Esophagus mucosa (tissue), 1 donor: ENCODE measurements at regions not wholly inside any gene's neighbourhood (a gene's known extent, or its start where the extent isn't known, plus 50 kb on each side); places are given as distances from the start of the nearest gene placed in this dataset.

Source experiments
- ATAC-seq: fragments of 200-7000 bp; cut with Tn5 transposase; one replicate; pipeline ENCODE4 v1.9.1; 2020
- donor health status: DM: yes; HTN: yes; CAD: no.

DNA sequence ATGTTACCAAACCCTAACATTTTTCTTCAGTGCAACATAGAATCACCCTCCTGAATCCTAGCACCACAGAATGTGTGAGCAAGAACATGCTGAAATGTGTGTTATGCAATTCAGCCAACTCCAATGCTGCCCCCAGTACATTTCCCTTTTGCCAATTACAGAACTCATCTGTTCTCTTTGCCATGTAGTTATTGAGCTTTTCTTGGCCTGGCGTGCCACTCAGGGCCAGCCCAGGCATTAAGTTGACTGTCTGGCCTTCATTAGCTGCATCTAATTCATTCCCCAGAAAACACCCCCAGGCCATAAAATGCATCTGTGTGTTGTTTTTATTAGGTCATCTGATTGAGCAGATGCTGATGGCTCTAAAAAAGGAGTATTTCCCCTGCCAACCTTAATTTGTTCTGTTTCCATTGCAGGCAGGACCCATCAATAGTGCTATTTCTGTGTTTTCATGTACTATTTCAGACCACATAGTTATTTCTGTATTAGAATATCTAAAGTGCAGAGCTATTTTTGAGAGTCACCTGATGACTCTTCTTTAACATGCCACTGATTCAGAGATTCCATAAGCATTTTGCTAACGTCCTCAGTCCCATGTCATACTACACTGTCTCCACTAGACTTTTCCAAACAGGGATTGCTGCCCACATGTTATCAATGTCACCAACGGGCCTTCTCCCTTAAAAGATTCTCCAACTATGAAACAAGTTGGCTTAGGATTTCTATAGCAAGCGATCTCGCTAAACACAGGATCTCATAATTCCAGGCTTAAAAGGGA, 969.7 kb downstream of the CDH11 start:
- no peak for ATAC-seq

DNA sequence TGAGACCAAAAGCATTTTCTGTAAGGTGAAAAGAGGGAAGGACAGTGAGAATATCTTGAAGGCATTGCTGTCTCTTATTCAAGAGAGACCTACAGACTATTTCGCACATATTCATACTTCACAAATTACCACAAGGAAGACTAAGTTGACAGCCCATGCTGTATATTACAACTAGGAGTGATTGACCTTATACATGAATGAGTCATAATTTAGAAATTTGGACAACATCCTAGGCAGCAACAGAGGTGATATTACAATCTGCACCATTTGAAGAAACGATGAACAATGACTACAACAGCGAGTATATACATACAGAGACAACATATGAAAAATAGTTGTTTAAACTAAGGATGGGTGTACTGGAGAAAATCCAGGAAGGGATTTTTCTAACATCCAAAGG, 971.7 kb downstream of the CDH11 start:
- ATAC-seq: no peak

DNA sequence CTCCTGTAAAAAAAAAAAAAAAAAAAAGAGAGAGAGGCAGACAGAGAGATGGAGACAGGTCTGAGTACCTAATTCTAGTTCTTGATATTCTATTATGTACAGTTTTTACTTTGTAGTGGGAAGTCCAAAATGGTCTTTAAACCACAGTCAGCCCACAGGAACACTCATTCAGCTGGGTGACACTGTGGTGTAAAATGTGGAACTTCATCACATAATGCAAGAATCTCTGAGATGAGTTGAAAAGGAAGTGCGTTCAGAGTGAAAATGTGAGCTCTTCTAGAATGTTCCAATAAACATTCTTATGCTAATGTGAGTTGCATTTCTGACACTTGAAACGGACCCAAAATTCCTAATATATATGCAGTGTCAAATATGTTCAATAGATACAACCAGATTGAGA, 972.1 kb downstream of the CDH11 start:
- no peak for ATAC-seq

DNA sequence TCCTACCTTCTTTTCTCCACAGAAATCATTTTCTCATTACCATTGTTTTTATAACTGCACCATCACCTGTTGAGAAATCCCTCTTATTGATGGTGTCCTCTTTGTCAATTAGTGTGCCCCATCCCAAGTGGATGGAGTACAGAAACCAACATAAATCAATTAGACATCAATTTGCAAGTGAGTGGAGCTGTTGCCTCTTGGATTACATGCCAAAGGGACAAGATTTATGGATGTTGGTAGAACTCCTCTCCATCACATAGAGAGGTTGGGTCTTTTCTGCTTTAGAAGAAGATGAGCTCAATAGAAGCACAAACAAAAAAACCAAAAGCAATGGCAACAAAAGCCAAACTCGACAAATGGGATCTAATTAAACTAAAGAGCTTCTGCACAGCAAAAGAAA, 973.5 kb downstream of the CDH11 start:
- no peak for ATAC-seq

DNA sequence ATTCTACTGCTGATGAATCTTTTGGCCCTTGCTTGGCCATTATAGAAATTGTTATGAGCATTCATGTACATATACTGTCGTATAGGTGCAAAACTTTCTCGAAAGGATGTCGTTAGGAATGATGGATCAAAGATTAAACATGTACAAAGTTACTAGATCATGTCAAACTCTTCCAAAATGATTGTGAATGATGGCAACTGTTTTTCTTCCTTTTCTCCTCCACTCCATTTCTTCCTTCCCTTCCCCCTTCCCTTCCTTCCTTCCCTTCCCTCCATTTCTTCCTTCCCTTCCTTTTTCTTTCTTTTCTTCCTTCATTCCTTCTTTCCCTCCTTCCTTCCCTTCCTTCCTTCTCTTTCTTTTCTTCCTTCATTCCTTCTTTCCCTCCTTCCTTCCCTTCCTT, 973.9 kb downstream of the CDH11 start:
- ATAC-seq: no peak

DNA sequence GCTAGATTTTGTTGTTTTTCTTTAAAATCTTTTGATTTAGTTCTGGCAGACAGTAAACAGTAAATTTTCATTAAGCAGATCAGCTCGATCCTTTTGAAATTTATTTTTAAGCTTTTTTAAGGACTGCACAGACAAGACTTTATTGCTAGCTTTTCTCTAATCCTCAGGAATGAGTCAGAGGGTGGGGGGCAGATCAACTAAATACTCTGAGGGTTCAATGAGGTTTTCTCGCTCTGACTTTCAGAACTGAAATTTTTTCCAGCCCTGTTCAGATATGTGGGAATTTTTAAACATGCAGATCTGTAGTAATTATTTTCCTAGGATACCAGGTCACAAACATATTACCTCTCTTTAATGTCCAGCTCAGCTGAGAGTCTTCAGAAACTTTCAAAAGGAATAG, 977.2 kb downstream of the CDH11 start:
- ATAC-seq: no peak

DNA sequence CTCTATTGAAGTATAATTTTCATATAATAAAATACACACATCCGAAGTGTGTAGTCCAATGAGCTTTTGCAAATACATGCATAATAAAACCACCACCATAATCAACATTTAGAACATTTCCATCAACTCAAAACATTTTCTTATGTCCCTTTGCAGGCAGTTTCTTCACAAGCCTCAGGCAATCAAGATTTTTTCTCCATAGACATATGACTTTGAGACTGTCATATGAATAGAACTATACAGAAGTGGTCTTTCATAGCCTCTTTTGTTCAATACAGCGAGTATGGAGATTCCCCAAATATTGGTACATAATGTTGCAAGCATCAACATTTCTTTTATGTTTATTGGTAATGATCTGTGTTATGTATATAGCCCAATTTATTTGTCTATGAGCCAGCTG, 983.2 kb downstream of the CDH11 start:
- ATAC-seq: no peak

DNA sequence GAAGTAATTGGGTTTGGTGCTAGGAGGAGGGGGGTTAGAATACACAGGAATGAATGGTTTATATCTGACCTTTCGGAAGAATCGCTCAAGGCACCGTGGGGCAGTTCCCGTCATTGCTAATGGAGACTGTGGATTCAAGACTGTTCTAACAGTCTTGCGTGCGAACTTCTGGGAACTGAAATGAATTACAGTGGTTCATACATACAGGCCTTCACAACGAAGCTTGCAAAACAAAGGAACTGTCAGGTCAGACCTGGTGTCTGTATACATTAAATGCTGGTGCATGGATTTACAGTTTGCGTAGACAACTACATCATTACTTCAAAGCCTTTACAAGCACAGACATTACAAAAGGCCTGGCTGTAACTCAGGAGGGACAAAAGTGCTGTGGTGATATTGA, 983.9 kb downstream of the CDH11 start:
- no peak for ATAC-seq

DNA sequence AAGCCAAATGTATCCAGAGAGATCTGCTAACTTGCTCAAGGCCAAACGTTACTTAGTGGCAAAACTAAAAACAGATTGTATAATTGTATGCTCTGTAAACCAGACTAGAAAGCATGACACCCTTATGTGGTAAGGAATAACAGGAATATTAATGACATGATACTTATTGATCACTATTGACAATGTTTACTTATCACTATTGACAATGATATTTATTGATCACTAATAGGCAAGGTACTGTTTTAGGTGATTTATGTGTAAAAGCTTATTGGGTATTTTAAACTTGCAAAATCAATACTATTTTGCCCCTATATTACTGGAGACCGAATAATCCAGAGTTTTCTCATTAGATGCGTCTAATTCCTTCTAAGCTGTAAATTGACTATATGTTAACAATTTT, 985.1 kb downstream of the CDH11 start:
- no peak for ATAC-seq

DNA sequence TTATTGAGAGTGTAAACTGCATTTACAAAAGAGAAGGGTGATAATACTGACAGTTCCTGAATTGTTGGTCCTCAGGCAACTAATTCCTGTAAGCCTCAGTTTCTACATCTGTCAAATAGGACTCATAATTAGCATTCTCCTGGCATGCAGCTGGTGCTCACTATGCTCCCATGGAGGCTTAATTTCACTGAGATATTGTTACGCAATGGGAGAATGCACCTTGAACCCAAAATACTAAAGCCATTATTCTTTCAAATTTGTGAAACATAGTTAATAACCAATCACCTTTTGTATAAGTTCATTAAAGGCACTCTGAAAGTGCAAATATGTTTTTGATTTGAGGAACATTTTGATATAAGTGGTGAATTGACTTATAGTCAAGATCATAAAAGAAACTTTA, 985.5 kb downstream of the CDH11 start:
- no peak for ATAC-seq

DNA sequence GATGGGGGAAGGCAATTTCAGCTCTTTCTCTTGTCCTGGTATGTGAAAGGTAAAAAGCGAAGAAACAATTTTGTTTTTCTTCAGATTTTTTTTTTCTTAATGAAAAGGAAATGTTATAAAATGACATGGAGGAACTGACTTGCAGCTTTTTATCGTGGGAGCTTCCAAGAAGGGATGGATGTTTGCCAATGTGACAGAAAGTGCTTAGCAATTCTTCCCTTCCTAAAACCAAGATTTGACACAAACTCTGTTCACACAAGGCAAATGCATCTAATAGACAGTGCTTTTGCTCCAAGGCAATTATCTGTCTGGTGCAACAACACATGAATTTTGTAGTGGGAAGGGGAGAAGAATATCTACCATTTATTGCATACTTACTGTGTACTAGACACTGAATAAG, 988.5 kb downstream of the CDH11 start:
- ATAC-seq: no peak

DNA sequence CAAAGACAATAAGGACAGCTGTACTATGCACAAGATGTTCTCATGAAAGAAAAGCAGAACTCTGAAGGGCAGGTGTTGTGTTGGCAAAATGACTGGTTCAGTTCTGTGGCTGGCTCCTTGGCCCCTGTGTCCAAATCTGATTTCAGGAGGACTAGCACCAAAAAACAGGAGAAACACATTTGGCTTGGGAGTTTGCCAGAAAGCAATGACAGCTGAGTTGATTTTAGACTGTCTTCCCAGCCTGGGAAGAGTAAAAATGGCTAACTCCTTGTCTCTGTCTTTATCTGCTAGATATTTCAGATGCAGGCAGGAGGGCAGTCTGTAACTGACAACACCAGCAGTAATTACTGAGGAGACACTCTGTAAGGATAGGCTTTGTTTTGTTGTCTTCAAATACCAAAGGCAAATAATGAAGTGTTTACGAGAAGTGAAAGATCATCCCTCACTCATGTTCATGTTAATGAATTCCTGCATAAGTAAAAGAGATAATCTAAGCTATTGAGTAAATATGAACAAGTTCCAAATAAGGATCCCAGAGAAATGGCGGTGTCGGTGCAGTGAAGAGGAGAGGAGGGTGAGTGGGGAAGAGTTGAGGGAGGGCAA, 989.0 kb downstream of the CDH11 start:
- no peak for ATAC-seq

DNA sequence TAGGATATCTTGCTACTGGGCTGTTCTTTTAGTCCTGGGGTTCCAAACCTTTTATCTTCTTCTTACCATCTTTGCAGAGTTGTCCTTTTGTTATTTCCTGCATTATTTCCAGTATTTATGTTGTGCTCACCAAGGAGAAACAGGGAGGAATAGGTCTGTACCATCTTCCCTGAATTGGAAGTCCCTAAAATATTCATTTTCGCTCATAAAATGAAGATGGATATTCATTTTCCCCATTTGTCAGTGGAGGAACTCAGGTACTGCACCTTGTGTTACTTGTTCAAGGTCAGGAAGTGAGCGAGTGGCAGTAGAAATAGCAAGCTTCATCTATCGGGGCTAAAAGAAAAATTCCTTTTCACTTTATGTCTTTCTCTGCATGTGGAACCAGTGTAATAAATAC, 989.7 kb downstream of the CDH11 start:
- ATAC-seq: no peak

DNA sequence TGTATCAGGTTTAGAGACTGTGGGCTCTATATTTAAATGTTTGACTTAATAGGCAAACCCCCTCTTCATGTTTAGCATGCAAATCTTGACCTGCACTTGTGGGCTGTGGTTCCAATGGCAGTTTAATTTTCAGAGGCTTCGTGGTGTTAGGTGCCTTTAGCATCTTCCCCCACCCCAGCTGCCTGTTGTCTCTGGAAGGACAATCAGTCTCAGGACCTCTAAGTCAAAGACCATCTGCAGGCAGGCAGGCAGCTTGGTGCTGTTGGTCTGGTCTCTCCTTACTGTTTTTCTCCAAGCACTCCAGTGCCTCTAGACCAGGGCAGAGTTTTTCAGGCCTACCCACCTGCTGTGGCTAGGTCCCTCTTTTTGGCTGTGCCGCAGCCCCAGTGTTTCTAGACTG, 990.4 kb downstream of the CDH11 start:
- ATAC-seq: no peak

DNA sequence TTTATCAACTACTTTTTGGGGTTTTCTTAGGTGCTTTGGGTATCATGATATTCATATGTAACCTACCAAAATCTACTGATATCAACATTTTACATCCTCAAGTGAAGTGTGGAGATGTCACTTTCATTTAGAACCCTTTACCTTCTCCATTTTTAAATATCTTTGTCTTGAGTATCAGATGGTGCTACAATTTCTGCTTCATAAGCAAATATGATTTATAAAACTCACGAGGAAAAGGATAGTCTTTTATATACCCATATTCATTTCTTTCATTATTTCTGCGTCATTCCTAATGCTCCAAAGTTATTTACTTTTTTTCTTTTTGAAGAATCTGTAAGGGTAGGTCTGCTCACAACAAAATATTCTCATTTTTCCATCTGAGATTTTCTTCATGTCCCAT, 991.7 kb downstream of the CDH11 start:
- ATAC-seq: no peak

DNA sequence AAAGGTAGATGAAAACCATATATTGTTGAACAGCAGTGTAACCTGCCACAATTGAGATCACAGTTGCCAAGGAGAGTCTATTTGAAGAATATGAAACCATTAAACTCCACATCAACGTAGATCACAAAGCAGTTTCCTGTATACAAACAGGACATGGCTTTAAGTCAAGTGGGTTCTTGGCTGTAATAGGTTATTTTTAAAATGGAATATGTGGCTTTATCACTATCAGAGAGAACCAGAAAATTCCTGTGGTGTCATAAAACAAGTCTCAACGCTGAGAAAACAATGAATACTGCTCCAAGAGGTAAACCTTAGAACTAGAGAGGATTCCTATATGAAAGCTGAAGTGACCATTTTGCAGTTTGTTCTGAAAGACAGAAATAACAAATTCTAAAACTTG, 999.7 kb downstream of the CDH11 start:
- no peak for ATAC-seq

DNA sequence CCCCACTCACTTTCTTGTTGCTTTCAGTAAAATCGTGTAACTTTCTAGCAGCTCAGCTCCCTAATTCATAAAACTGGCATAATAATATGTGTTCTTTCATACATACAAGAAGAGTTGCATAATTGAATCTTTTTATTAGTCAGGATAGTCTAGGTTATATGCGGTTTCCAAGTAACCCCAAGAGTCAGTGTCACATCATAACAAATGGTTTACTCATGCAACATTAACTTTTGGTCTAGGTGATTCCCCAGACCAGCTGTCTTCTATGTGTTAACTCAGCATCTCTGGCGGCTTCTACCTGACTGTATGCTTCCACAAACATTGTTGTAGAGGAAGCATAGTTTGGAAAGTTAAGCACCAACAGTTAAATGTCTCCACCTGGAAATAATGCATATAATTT, 1000.4 kb downstream of the CDH11 start:
- ATAC-seq: no peak

DNA sequence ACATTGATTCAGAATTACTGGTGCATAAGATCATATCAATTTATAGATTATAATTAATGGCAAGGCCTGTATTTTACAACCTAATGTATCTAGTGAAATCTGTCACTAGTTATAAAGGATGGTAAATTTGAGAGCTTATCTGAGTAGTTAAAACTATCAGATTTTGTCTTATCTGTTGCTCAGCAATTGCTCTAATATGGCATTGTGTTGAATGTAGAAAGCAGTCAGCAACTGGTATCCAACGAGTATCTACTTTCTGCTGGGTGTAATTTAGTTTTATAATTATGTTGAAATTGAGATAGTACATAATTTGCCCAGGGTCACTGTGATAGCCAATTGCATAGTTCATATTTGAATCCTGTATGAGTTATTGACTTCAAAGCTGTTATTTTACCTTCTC, 1005.7 kb downstream of the CDH11 start:
- no peak for ATAC-seq

DNA sequence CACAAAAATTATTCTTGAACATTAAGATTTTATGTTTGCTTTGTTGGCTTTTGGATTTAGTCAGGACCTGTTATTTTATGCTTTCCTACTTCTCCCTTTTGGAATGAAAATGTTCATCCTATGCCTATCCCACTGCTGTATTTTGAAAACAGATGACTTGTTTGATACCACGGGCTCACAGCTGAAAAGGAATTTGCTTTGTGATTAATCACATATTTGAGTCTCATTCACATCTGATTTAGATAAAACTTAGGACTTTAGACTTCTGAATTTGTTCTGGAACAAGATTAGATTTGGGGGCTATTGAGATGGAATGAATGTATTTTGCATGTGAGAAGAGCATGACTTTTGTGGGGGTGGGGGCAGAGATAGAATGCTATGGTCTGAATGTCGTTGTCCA, 1012.6 kb downstream of the CDH11 start:
- no peak for ATAC-seq

DNA sequence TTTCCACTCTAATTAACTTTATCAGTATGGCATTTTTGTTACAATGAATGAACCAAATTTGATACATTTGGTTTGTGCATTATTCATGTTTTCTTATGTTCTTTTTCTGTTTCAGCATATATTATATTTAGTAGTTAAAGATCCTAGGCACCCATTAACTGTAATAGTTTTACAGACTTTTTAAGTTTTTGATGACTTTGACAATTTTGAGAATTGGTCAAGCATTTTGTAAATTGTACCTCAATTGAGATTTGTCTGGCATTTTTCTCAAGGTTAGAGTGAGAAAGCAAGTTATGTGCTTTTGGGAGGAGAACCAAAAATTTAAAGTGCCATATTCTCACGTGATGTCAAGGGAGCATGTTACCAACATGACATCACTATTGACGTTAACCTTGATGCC, 1019.2 kb downstream of the CDH11 start:
- ATAC-seq: no peak

DNA sequence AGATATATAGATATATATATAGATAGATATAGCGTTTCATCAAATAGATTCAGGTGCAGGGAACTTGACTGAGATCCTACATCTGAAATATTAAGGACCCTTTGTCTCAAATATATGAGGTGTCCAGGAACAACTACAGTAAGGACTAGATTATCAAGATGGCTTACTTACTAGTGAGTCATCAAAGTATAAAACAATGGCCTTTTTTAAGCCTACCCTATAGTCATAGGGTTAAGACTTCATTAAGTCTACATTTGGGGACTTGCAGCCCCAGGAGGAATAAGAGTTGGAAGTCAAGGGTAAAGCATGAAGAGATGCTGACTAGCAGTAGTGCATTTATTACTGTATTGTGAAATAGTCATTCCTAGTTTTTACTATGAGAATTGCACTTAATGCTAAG, 1023.4 kb downstream of the CDH11 start:
- ATAC-seq: no peak

DNA sequence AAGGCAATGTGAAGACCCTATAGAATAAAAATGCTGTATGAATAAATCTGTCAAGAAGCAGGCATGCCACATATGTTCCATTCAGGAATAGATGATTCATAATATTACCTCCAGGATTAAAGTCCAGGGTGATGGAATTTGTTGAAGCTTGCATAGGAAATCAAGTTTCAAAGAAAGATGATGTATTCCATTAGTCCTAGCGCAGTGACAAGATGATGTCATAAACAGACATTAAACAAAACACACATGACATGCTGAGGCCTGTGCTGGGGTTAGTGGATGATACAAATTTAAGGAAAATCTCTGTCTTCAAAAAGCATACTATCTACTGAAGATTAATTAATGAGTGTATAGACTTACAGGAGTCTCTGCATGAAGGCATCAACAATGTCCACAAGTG, 1025.2 kb downstream of the CDH11 start:
- ATAC-seq: no peak

DNA sequence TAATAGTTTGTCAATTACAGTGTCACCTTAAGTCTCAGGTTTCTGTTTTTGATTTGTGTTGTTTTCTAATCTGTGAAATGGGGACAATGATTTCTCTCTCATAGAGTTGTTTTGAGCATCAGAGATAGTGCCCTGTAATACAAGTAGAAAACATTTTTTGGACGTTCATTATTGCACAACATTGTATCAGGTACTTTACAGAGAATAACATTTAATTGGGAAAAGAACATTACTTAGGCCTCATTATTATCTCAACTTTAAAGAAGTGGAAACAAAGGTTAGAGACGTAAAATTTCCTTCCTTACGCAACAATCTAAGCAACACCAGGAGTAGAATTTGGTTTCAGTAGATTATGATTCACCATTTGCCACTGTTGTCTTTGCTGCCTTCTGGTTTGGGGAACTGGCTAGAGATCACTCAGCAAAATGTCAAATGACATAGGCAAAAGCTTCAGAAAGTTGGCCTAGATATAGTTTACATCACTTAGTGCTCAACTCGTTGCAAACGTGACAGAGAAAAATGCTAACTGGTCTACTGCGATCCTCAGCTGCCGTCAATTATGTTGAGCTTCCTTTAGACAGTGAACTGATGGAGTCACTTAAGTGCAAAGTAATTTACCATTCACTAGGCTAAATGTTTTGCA, 1026.8 kb downstream of the CDH11 start:
- no peak for ATAC-seq

DNA sequence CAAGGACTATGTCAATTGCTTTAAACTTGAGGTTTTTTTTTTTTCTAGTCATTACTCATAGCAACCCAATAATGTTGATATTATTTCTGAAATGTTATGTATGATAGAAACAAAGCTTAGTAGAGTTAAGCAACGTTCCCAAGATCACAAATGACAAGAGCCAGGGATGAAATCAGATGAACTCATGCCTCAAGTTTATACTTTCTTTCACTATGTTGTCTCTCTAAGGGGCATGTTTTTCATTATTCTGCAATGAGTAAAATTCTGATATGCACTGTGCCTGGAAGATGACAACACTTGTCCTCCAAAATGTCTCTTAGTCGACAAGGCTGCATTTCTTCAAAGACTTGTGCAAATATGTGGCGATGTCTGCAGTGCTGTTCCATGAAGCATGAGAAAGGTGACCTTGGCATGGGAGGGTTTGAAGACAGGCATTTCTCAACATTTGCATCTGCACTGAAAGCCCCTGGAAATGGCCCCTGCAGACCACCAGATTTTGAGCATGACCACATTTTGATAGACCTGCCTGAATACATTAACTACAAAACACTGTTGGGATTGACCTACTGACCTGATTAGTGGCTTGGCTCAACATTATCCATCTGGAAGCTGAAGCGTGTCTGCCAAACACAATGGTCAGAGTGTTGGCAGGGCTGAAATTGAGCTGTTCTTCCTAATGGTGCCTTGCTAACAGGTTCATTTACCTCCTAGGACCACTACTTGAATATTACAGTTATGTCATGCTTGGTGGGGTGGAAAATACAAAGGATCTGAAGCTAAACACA, 1027.5 kb downstream of the CDH11 start:
- ATAC-seq: no peak
